Transverse colon (tissue), 4 donors: ENCODE measurements at regions not wholly inside any gene's neighbourhood (a gene's known extent, or its start where the extent isn't known, plus 50 kb on each side); places are given as distances from the start of the nearest gene placed in this dataset.

Experiments used
- CTCF ChIP-seq, 5 experiments: fragments of 200-600 bp in 3 of 5; fragments of 450-650 bp in 2 of 5; sonication (generic) in 3 of 5; IDR thresholded peaks; 1 replicate in 2 of 5; 2 replicates in 3 of 5; pipeline ENCODE4 v1.5.1; 2016 to 2017; ENCODE audit warnings: antibody characterized with exemption in 5 of 5, inconsistent platforms in 3 of 5, mild to moderate bottlenecking in 2 of 5, moderate library complexity in 1 of 5
- EP300 ChIP-seq: sonication (generic); formaldehyde crosslinking; IDR thresholded peaks from one replicate; pipeline ENCODE4 v1.6.1; 2017; ENCODE audit warnings: antibody characterized with exemption, low read depth
- POLR2A ChIP-seq: fragments of 450-650 bp; IDR thresholded peaks from one replicate; pipeline ENCODE4 v1.6.1; 2016; ENCODE audit warnings: antibody characterized with exemption, mild to moderate bottlenecking, moderate library complexity
- POLR2AphosphoS5 ChIP-seq, 3 donors: sonication (generic); formaldehyde crosslinking; IDR thresholded peaks; one replicate each; pipeline ENCODE4 v1.6.1; 2016; ENCODE audit warnings: antibody characterized with exemption in 3 of 3

GRCh38 chr18:22753130-22753831 lies 179.8 kb upstream of the RBBP8 start:
- no peak for TF ChIP-seq CTCF (IDR thresholded peaks at IDR 0.05)
- no peak for TF ChIP-seq POLR2A
- no peak for TF ChIP-seq POLR2AphosphoS5 (IDR thresholded peaks at IDR 0.05)
- no peak for TF ChIP-seq EP300
